Transverse colon (tissue), 4 donors: ENCODE measurements at regions not wholly inside any gene's neighbourhood (a gene's known extent, or its start where the extent isn't known, plus 50 kb on each side); places are given as distances from the start of the nearest gene placed in this dataset.

Experiments
- CTCF ChIP-seq, 5 experiments: fragments of 200-600 bp in 3 of 5; fragments of 450-650 bp in 2 of 5; sonication (generic) in 3 of 5; IDR thresholded peaks; 1 replicate in 2 of 5; 2 replicates in 3 of 5; pipeline ENCODE4 v1.5.1; 2016 to 2017; ENCODE audit warnings: antibody characterized with exemption in 5 of 5, inconsistent platforms in 3 of 5, mild to moderate bottlenecking in 2 of 5, moderate library complexity in 1 of 5
- EP300 ChIP-seq: sonication (generic); formaldehyde crosslinking; IDR thresholded peaks from one replicate; pipeline ENCODE4 v1.6.1; 2017; ENCODE audit warnings: antibody characterized with exemption, low read depth
- POLR2A ChIP-seq: fragments of 450-650 bp; IDR thresholded peaks from one replicate; pipeline ENCODE4 v1.6.1; 2016; ENCODE audit warnings: antibody characterized with exemption, mild to moderate bottlenecking, moderate library complexity
- POLR2AphosphoS5 ChIP-seq, 3 donors: sonication (generic); formaldehyde crosslinking; IDR thresholded peaks; one replicate each; pipeline ENCODE4 v1.6.1; 2016; ENCODE audit warnings: antibody characterized with exemption in 3 of 3

- no peak for TF ChIP-seq CTCF (IDR thresholded peaks at IDR 0.05)
- TF ChIP-seq POLR2A = no peak
- TF ChIP-seq EP300 = no peak
- TF ChIP-seq POLR2AphosphoS5 (IDR thresholded peaks at IDR 0.05) = no peak
These were observed 141.3 kb downstream of the C9orf50 start for GRCh38 chr9:129479631-129480011.
